GM12892 (cell line): ENCODE measurements at regions not wholly inside any gene's neighbourhood (a gene's known extent, or its start where the extent isn't known, plus 50 kb on each side); places are given as distances from the start of the nearest gene placed in this dataset.

Experiments
- DNase-seq: peaks from one replicate; pipeline ENCODE4 v3.0.0; 2011; ENCODE audit not compliant: insufficient read length
- FAIRE-seq: peaks from 2 replicates; lab custom pipeline; 2011; peaks lifted over from hg19 to GRCh38; lab: Jason Lieb, UNC
- POLR2A ChIP-seq: IDR thresholded peaks from 2 replicates; pipeline ENCODE4 v1.6.1; 2011; ENCODE audit warnings: low read depth, low read length, control low read depth
- POLR2AphosphoS5 ChIP-seq: IDR thresholded peaks from 2 replicates; pipeline ENCODE4 v1.6.1; 2011; ENCODE audit warnings: low read depth, low read length, control low read depth
- TAF1 ChIP-seq: IDR thresholded peaks from 2 replicates; pipeline ENCODE4 v1.6.1; 2011; ENCODE audit warnings: low read depth, mild to moderate bottlenecking, control low read depth, low read length, borderline replicate concordance

DNA sequence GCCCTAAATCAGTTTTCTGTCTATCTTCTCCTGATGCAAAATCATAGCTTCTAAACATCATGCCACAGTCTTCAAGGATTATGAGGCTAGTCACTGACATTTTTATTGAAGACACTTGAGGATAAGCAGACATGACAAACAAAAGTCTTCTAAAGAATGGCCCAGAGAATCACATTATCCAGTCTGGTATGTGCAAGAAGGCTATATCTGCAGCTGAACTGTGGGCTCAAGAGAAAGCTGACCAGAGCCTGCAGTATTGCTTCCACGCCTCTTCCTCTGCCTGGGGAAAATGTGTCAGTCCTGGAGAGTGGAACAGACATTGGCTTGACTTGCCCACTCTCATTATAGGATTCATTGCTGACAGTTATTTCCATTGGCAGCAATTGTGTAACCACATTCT is 553.5 kb downstream of the SPOCK3 start:
- TF ChIP-seq TAF1, result no peak
- no peak for TF ChIP-seq POLR2A
- no peak for TF ChIP-seq POLR2AphosphoS5
- no peak for FAIRE-seq
- no peak for DNase-seq

DNA sequence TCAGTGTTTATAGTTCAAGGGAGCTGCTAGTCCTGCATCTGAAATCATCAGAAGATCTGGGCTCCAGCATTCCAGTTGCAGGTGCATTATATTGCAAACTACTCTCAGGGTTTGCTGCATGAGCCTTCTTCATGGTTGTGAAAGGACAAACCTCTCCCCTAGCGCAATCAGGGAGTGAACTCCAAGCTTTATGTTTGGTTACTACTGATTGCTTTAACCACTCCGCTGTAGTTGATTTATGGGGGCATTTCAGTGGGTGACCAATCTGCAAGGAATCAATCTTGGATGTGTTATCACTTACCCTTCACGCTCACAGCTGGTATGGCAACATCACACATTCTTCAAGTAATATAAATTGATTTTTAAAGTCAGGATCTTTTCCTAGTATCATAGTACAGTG is 552.1 kb downstream of the SPOCK3 start:
- TF ChIP-seq TAF1 (no peak), POLR2AphosphoS5 (no peak), POLR2A (no peak)
- no peak for DNase-seq
- FAIRE-seq, result no peak
